Neural progenitor cell (in vitro differentiated cells): ENCODE measurements at regions not wholly inside any gene's neighbourhood (a gene's known extent, or its start where the extent isn't known, plus 50 kb on each side); places are given as distances from the start of the nearest gene placed in this dataset.

Source experiments
- DNase-seq: peaks from one replicate; pipeline ENCODE4 v3.0.0-alpha.2; 2016; ENCODE audit warnings: low spot score
- H2AFZ ChIP-seq: fragments of 200-600 bp; sonication (generic); replicated peaks from 2 replicates; pipeline ENCODE4 v1.6.1; 2016; ENCODE audit warnings: antibody characterized with exemption
- H3F3A ChIP-seq: fragments of 200-600 bp; sonication (generic); 2 replicates; pipeline ENCODE4 v1.6.1; 2016; ENCODE audit warnings: antibody characterized with exemption, low read depth
- H3K27ac ChIP-seq: fragments of 200-600 bp; sonication (generic); 2 replicates; pipeline ENCODE4 v1.5.1; 2016; ENCODE audit warnings: mild to moderate bottlenecking
- H3K27me3 ChIP-seq: fragments of 200-600 bp; sonication (generic); 2 replicates; pipeline ENCODE4 v1.6.1; 2016; ENCODE audit warnings: mild to moderate bottlenecking, moderate library complexity
- H3K36me3 ChIP-seq: fragments of 200-600 bp; sonication (generic); 2 replicates; pipeline ENCODE4 v1.5.1; 2016
- H3K4me1 ChIP-seq: fragments of 200-600 bp; sonication (generic); 2 replicates; pipeline ENCODE4 v1.6.1; 2016; ENCODE audit warnings: mixed run types
- H3K4me2 ChIP-seq: fragments of 200-600 bp; sonication (generic); 2 replicates; pipeline ENCODE4 v1.6.1; 2016
- H3K4me3 ChIP-seq: fragments of 200-600 bp; sonication (generic); 2 replicates; pipeline ENCODE4 v1.5.1; 2016
- H3K79me2 ChIP-seq: fragments of 200-600 bp; sonication (generic); 2 replicates; pipeline ENCODE4 v1.6.1; 2016; ENCODE audit warnings: low read depth
- H3K9ac ChIP-seq: fragments of 200-600 bp; sonication (generic); 2 replicates; pipeline ENCODE4 v1.6.1; 2016
- H3K9me3 ChIP-seq: fragments of 200-600 bp; sonication (generic); 2 replicates; pipeline ENCODE4 v1.5.1; 2016; ENCODE audit warnings: low read depth
- H4K20me1 ChIP-seq: fragments of 200-600 bp; sonication (generic); 2 replicates; pipeline ENCODE4 v1.6.1; 2016; ENCODE audit warnings: low read depth
- H3K27ac Mint-ChIP-seq: 3 replicates; pipeline ENCODE4 v1.8.0; 2021; ENCODE audit warnings: mixed read lengths
- H3K27me3 Mint-ChIP-seq: 2 replicates; pipeline ENCODE4 v1.8.0; 2022; ENCODE audit warnings: low read depth, mild to moderate bottlenecking, inconsistent platforms, moderate library complexity, mixed read lengths; ENCODE audit not compliant: insufficient read depth
- H3K36me3 Mint-ChIP-seq: 3 replicates; pipeline ENCODE4 v1.8.0; 2021; ENCODE audit warnings: mixed read lengths
- H3K4me1 Mint-ChIP-seq: 3 replicates; pipeline ENCODE4 v1.8.0; 2021; ENCODE audit warnings: mixed read lengths
- H3K4me3 Mint-ChIP-seq: 3 replicates; pipeline ENCODE4 v1.8.0; 2021; ENCODE audit warnings: mild to moderate bottlenecking, moderate library complexity, mixed read lengths
- H3K9me3 Mint-ChIP-seq: 3 replicates; pipeline ENCODE4 v1.8.0; 2020; ENCODE audit warnings: mixed read lengths
- EZH2 ChIP-seq: fragments of 200-600 bp; sonication (generic); IDR thresholded peaks from 2 replicates; pipeline ENCODE4 v1.6.1; 2017; ENCODE audit warnings: antibody characterized with exemption, mild to moderate bottlenecking, moderate library complexity
- EZH2phosphoT487 ChIP-seq: fragments of 200-600 bp; sonication (generic); IDR thresholded peaks from 2 replicates; pipeline ENCODE4 v1.6.1; 2017; ENCODE audit warnings: antibody characterized with exemption
- TF ChIP-seq, protein P1 (sequence below): fragments of 200-600 bp; sonication (generic); IDR thresholded peaks from 2 replicates; pipeline ENCODE4 v1.5.1; 2017; ENCODE audit warnings: antibody characterized with exemption, mild to moderate bottlenecking

DNA sequence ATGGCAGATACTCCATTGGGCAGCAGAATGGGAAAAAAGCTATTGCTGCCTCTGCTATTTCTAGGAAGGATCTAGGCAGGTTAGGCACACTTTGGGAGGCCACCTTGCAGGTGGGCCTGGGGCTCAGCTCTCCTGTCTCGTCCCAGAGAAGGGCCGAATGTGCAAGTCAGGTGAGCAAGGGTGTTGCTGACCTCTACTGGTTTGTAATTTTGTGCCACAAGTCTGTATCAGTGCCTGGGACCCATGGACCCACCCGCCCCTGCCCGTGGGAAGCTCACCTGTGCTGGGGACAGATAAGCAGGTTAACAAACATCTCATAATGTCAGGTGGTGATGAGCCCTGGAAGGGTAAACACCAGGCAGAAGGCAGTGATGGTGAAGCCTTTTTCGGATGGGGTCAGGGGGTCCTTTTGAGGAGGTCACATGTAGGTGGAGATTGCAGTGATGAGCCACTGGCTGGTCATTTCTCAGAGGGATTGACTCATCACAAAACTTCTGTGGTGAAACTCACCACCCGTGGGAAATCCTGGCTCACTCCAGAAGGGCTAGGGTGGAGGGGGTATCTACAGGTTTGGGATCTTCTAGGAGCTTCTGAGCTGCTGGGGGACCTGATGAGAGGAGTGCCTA, 161.3 kb downstream of the KLF13 start:
- no peak overlapping the region for H3K4me3 ChIP-seq
- H3K27me3 ChIP-seq = peaks cover 14% of the 10 kb centered on the region
- Mint-ChIP-seq H3K27ac (peak overlapping the region; percentile 53), H3K9me3 (peaks cover 25% of the 10 kb centered on the region), H3K27me3 (peaks cover 18% of the 10 kb centered on the region), H3K4me3 (no peak overlapping the region), H3K36me3 (peaks cover 11% of the 10 kb centered on the region), H3K4me1 (peaks cover 12% of the 10 kb centered on the region)
- H3K9ac ChIP-seq = no peak overlapping the region
- no peak overlapping the region for H3K27ac ChIP-seq
- no peaks in the 10 kb centered on the region for H3K9me3 ChIP-seq
- H3K36me3 ChIP-seq = no peaks in the 10 kb centered on the region
- no peak overlapping the region for H2AFZ ChIP-seq
- no peaks in the 10 kb centered on the region for H3F3A ChIP-seq
- H3K79me2 ChIP-seq = no peaks in the 10 kb centered on the region
- no peak for TF ChIP-seq EZH2phosphoT487
- no peak for TF ChIP-seq EZH2
- TF ChIP-seq, protein P1, sequence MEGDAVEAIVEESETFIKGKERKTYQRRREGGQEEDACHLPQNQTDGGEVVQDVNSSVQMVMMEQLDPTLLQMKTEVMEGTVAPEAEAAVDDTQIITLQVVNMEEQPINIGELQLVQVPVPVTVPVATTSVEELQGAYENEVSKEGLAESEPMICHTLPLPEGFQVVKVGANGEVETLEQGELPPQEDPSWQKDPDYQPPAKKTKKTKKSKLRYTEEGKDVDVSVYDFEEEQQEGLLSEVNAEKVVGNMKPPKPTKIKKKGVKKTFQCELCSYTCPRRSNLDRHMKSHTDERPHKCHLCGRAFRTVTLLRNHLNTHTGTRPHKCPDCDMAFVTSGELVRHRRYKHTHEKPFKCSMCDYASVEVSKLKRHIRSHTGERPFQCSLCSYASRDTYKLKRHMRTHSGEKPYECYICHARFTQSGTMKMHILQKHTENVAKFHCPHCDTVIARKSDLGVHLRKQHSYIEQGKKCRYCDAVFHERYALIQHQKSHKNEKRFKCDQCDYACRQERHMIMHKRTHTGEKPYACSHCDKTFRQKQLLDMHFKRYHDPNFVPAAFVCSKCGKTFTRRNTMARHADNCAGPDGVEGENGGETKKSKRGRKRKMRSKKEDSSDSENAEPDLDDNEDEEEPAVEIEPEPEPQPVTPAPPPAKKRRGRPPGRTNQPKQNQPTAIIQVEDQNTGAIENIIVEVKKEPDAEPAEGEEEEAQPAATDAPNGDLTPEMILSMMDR = no peak
- H4K20me1 ChIP-seq = no peaks in the 10 kb centered on the region
- DNase-seq = no peak
- no peak overlapping the region for H3K4me2 ChIP-seq
- H3K4me1 ChIP-seq = peaks cover 9% of the 10 kb centered on the region

- peaks cover 11% of the 10 kb centered on the region for H3K4me1 Mint-ChIP-seq
- Histone ChIP-seq H3K79me2 (no peaks in the 10 kb centered on the region), H2AFZ (peak overlapping the region; percentile 4), H3K4me2 (no peak overlapping the region), H3F3A (no peaks in the 10 kb centered on the region), H3K9ac (no peak overlapping the region), H3K9me3 (no peaks in the 10 kb centered on the region), H3K27ac (no peak overlapping the region), H4K20me1 (no peaks in the 10 kb centered on the region), H3K27me3 (peaks cover 8% of the 10 kb centered on the region), H3K36me3 (no peaks in the 10 kb centered on the region), H3K4me3 (no peak overlapping the region), H3K4me1 (peaks cover 9% of the 10 kb centered on the region)
- peaks cover 17% of the 10 kb centered on the region for H3K27me3 Mint-ChIP-seq
- peak; percentile 88 for DNase-seq
- peaks cover 10% of the 10 kb centered on the region for H3K36me3 Mint-ChIP-seq
- no peak overlapping the region for H3K4me3 Mint-ChIP-seq
- H3K9me3 Mint-ChIP-seq = peaks cover 23% of the 10 kb centered on the region
- TF ChIP-seq EZH2phosphoT487 = no peak
- TF ChIP-seq, protein P1 = peak; percentile 86
- peak overlapping the region; percentile 53 for H3K27ac Mint-ChIP-seq
Measured at GRCh38 chr15:31488437-31489204, 162.0 kb downstream of the KLF13 start.

DNA sequence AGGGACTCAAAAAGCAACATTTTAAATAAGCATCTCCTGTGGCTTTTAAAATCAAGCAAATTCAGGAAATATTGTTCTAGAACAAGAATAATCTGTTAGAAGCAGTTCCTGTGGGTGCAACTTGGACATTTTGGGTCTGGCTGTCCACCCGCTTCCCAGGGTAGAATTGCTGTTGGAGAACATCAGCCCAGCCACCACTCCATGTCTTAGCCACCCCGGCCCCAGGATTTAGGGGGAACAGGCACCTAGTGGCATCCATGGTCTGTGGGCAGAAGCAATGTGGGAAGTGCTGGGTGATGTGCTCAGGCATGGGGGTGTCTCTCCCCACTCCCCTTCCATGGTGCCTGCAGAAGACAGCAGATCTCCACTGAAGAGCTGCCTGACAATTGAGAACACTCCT, 162.6 kb downstream of the KLF13 start:
- Histone ChIP-seq H3K9ac (no peak overlapping the region), H4K20me1 (no peaks in the 10 kb centered on the region), H2AFZ (no peak overlapping the region), H3K4me1 (peaks cover 9% of the 10 kb centered on the region), H3F3A (no peaks in the 10 kb centered on the region), H3K4me2 (no peak overlapping the region), H3K27ac (no peak overlapping the region), H3K27me3 (peaks cover 4% of the 10 kb centered on the region), H3K79me2 (no peaks in the 10 kb centered on the region), H3K36me3 (no peaks in the 10 kb centered on the region), H3K9me3 (no peaks in the 10 kb centered on the region), H3K4me3 (no peak overlapping the region)
- H3K4me3 Mint-ChIP-seq = no peak overlapping the region
- peaks cover 22% of the 10 kb centered on the region for H3K9me3 Mint-ChIP-seq
- H3K27ac Mint-ChIP-seq = no peak overlapping the region
- H3K4me1 Mint-ChIP-seq = peaks cover 9% of the 10 kb centered on the region
- H3K27me3 Mint-ChIP-seq = peaks cover 13% of the 10 kb centered on the region
- TF ChIP-seq EZH2phosphoT487 (no peak), EZH2 (no peak)
- TF ChIP-seq, protein P1 = no peak
- H3K36me3 Mint-ChIP-seq = peaks cover 9% of the 10 kb centered on the region
- no peak for DNase-seq
